ENCODE measurements at regions not wholly inside any gene's neighbourhood (a gene's known extent, or its start where the extent isn't known, plus 50 kb on each side); places are given as distances from the start of the nearest gene placed in this dataset.
"Not testable (repeated sequence)": the region's sequence is repeated elsewhere in the genome, so short reads cannot be mapped to it uniquely, and the experiment has no call there.

DNA sequence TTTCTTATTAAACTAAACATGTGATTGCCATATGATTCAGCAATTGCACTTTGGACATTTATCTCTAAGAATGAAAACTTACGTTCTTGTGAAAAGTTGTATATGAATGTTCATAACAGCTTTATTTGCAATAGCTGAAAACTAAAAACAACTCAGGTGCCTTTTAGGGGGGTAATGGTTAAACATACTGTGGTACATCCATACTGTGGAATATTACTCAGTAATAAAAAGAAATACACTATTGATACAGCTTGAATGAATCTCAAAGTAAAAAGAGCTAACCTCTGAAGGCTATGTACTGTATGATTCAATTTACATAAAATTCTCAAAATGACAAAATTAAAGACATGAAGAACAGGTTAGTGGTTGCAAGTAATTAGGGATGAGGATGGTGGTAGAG, 339.5 kb upstream of the PAPPA start:
- TF ChIP-seq, protein P1, sequence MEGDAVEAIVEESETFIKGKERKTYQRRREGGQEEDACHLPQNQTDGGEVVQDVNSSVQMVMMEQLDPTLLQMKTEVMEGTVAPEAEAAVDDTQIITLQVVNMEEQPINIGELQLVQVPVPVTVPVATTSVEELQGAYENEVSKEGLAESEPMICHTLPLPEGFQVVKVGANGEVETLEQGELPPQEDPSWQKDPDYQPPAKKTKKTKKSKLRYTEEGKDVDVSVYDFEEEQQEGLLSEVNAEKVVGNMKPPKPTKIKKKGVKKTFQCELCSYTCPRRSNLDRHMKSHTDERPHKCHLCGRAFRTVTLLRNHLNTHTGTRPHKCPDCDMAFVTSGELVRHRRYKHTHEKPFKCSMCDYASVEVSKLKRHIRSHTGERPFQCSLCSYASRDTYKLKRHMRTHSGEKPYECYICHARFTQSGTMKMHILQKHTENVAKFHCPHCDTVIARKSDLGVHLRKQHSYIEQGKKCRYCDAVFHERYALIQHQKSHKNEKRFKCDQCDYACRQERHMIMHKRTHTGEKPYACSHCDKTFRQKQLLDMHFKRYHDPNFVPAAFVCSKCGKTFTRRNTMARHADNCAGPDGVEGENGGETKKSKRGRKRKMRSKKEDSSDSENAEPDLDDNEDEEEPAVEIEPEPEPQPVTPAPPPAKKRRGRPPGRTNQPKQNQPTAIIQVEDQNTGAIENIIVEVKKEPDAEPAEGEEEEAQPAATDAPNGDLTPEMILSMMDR (IDR thresholded peaks at IDR 0.05; ENCODE audit: insufficient read depth, low read length, poor library complexity, severe bottlenecking): no peak
- no peak overlapping the region for H3K4me3 ChIP-seq (replicated peaks; ENCODE audit: low read depth, low read length)
- no peaks in the 10 kb centered on the region for H3K27me3 ChIP-seq (replicated peaks; ENCODE audit: control insufficient read depth, insufficient read depth, low read length)
- H3K36me3 ChIP-seq (ENCODE audit: control insufficient read depth, insufficient read depth, low read length): no peaks in the 10 kb centered on the region
- no peak for DNase-seq (ENCODE audit: extremely low read depth, insufficient read length)

DNA sequence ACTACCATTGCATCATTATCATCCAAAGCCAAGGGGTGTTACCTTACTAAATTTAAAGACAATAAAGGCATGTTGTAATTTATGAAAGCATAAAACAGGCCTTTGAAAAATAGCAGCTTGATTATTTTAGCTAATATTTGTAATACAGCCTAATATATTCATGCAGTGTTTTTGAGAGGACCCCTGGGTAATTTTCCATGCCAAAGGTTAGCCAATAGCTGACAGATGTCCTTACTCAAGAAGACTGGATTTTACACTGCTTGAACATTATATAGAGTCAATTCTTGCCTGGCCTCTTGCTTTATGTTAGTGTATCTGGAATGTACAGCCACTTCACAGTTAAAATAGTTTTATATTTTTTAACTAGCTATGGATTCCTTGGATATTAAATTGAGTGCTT, 337.8 kb upstream of the PAPPA start:
- TF ChIP-seq, protein P1 (IDR thresholded peaks at IDR 0.05; ENCODE audit: insufficient read depth, low read length, poor library complexity, severe bottlenecking): no peak
- no peaks in the 10 kb centered on the region for H3K27me3 ChIP-seq (replicated peaks; ENCODE audit: control insufficient read depth, insufficient read depth, low read length)
- no peak overlapping the region for H3K4me3 ChIP-seq (replicated peaks; ENCODE audit: low read depth, low read length)
- no peak for DNase-seq (ENCODE audit: extremely low read depth, insufficient read length)
- H3K36me3 ChIP-seq (ENCODE audit: control insufficient read depth, insufficient read depth, low read length): no peaks in the 10 kb centered on the region

DNA sequence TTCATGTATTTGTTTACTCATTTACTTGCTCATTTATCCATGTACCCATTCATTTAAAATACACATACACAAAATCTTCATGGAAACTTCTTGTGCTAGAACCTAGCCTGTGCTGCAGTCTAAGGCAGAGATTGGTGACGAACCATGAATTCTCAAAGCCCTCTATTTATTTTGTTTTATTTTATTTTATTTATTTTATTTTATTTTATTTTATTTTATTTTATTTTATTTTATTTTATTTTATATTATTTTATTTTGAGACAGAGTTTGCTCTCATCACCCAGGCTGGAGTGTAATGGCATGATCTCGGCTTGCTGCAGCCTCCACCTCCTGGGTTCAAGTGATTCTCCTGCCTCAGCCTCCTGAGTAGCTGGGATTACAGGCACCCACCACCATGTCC, 334.9 kb upstream of the PAPPA start:
- not testable (repeated sequence) for H3K36me3 ChIP-seq (ENCODE audit: control insufficient read depth, insufficient read depth, low read length); DNase-seq (ENCODE audit: extremely low read depth, insufficient read length); H3K27me3 ChIP-seq (replicated peaks; ENCODE audit: control insufficient read depth, insufficient read depth, low read length); H3K4me3 ChIP-seq (replicated peaks; ENCODE audit: low read depth, low read length)

DNA sequence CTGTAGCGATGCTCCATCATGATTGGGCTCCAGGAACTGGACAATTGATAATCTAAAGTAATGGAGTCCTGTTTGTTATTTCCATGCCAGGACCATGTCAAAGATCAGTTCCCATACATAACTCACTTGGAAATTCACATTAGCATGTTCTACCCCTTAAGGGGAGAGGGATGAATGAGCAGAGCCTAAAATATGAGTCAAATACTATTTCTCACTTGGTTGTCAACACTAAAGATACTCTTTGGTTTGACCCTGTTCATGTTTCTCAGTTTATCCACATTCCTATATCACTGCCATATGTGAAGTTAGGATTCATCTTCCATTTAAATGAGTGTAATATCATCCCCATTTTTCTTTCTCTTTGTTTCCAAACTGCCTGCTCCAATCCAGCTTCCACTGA, 321.6 kb upstream of the PAPPA start:
- TF ChIP-seq, protein P1 (IDR thresholded peaks at IDR 0.05; ENCODE audit: insufficient read depth, low read length, poor library complexity, severe bottlenecking): no peak
- no peak overlapping the region for H3K4me3 ChIP-seq (replicated peaks; ENCODE audit: low read depth, low read length)
- no peaks in the 10 kb centered on the region for H3K36me3 ChIP-seq (ENCODE audit: control insufficient read depth, insufficient read depth, low read length)
- DNase-seq (ENCODE audit: extremely low read depth, insufficient read length): no peak
- no peaks in the 10 kb centered on the region for H3K27me3 ChIP-seq (replicated peaks; ENCODE audit: control insufficient read depth, insufficient read depth, low read length)

DNA sequence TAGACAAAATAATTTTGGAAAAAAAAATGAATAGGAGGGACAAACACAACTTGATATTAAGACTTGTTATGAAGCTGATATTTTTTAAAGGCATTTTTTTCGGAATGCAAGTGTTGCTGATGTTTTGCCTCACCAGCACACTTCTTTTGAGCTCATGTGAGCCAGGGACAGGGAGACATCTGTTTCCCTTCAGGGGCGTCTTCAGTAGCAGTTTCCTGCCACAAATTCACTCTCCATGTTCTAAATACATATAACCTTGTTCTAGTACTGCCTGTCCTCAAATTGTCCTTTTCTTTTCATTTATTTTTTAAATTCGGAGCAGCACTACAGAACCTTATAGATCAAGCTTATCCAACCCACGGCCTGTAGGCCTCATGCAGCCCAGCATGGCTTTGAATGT, 316.0 kb upstream of the PAPPA start:
- TF ChIP-seq, protein P1 (IDR thresholded peaks at IDR 0.05; ENCODE audit: insufficient read depth, low read length, poor library complexity, severe bottlenecking): no peak
- no peak overlapping the region for H3K4me3 ChIP-seq (replicated peaks; ENCODE audit: low read depth, low read length)
- H3K36me3 ChIP-seq (ENCODE audit: control insufficient read depth, insufficient read depth, low read length): no peaks in the 10 kb centered on the region
- DNase-seq (ENCODE audit: extremely low read depth, insufficient read length): no peak
- no peaks in the 10 kb centered on the region for H3K27me3 ChIP-seq (replicated peaks; ENCODE audit: control insufficient read depth, insufficient read depth, low read length)

DNA sequence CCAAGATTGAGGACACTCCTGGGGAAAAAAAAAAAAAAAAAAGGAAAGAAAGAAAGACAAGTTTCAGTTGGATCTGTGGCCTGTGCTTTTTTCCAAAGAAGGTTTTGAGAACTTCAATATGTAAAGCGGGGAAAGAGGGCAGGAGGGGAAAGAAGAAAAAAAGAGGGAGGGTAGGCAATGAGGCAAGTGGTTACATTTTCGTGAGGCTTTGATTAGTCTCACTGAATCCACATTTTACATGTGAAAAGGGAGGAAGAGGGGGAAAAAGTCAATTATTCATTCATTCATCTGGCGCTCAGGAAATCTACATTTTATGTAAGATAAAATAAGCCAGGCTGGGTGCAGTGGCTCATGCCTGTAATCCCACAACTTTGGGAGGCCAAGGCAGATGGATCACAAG, 315.2 kb upstream of the PAPPA start:
- Histone ChIP-seq H3K4me3 (replicated peaks; ENCODE audit: low read depth, low read length) (no peak overlapping the region), H3K36me3 (ENCODE audit: control insufficient read depth, insufficient read depth, low read length) (no peaks in the 10 kb centered on the region), H3K27me3 (replicated peaks; ENCODE audit: control insufficient read depth, insufficient read depth, low read length) (no peaks in the 10 kb centered on the region)
- DNase-seq (ENCODE audit: extremely low read depth, insufficient read length): no peak
- TF ChIP-seq, protein P1 (IDR thresholded peaks at IDR 0.05; ENCODE audit: insufficient read depth, low read length, poor library complexity, severe bottlenecking): no peak

DNA sequence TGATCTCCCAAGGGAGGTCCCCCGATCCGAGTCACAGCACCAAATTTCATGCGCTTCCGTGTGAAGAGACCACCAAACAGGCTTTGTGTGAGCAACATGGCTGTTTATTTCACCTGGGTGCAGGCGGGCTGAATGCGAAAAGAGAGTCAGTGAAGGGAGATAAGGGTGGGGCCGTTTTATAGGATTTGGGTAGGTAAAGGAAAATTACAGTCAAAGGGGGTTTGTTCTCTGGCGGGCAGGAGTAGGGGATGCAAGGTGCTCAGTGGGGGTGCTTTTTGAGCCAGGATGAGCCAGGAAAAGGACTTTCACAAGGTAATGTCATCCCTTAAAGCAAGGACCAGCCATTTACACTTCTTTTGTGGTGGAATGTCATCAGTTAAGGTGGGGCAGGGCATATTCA, 309.2 kb upstream of the PAPPA start:
- not testable (repeated sequence) for H3K36me3 ChIP-seq (ENCODE audit: control insufficient read depth, insufficient read depth, low read length); H3K4me3 ChIP-seq (replicated peaks; ENCODE audit: low read depth, low read length); DNase-seq (ENCODE audit: extremely low read depth, insufficient read length); H3K27me3 ChIP-seq (replicated peaks; ENCODE audit: control insufficient read depth, insufficient read depth, low read length)

Measured in GM06990 (cell line).